Kidney epithelial cell (primary cell): ENCODE measurements at regions not wholly inside any gene's neighbourhood (a gene's known extent, or its start where the extent isn't known, plus 50 kb on each side); places are given as distances from the start of the nearest gene placed in this dataset.

Experiments used
- DNase-seq: peaks from one replicate; pipeline ENCODE4 v3.0.0-alpha.2; 2010; ENCODE audit warnings: low read depth
- H3K27me3 ChIP-seq: 2 replicates; pipeline ENCODE4 v1.6.0; 2011; ENCODE audit warnings: low read length; ENCODE audit not compliant: control insufficient read depth, insufficient read depth
- H3K36me3 ChIP-seq: 2 replicates; pipeline ENCODE4 v1.5.1; 2011; ENCODE audit warnings: low read length; ENCODE audit not compliant: control insufficient read depth, insufficient read depth
- H3K4me3 ChIP-seq: 2 replicates; pipeline ENCODE4 v1.5.1; 2011; ENCODE audit warnings: low read depth, mild to moderate bottlenecking, control low read depth, low read length
- TF ChIP-seq, protein P1 (sequence below): IDR thresholded peaks from 2 replicates; pipeline ENCODE4 v1.5.1; 2011; ENCODE audit warnings: mild to moderate bottlenecking, moderate library complexity, low read length, control low read depth, inconsistent platforms; ENCODE audit not compliant: insufficient read depth, poor library complexity, severe bottlenecking

DNA sequence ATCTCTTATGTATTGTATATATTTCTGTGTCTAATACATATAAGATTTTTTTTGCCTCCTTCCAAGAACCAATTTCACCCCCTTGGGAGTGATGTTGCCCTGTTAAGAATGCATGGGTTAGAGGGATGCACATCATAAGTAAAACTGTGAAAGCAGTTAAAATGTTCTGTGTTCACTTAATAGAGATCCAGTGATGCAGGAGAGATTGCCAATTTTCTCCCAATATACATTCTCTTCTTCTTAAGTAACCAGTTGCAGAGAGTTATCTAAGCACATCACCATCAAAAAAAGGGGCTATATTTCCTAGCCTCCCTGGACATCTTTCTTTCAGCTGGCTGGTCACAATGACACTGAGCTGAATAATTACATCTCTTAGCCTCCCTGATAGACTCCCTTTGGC lies 307.0 kb downstream of the OSTF1 start:
- Histone ChIP-seq H3K27me3 (no peaks in the 10 kb centered on the region), H3K36me3 (no peaks in the 10 kb centered on the region), H3K4me3 (no peak overlapping the region)
- TF ChIP-seq, protein P1, sequence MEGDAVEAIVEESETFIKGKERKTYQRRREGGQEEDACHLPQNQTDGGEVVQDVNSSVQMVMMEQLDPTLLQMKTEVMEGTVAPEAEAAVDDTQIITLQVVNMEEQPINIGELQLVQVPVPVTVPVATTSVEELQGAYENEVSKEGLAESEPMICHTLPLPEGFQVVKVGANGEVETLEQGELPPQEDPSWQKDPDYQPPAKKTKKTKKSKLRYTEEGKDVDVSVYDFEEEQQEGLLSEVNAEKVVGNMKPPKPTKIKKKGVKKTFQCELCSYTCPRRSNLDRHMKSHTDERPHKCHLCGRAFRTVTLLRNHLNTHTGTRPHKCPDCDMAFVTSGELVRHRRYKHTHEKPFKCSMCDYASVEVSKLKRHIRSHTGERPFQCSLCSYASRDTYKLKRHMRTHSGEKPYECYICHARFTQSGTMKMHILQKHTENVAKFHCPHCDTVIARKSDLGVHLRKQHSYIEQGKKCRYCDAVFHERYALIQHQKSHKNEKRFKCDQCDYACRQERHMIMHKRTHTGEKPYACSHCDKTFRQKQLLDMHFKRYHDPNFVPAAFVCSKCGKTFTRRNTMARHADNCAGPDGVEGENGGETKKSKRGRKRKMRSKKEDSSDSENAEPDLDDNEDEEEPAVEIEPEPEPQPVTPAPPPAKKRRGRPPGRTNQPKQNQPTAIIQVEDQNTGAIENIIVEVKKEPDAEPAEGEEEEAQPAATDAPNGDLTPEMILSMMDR = no peak
- no peak for DNase-seq

DNA sequence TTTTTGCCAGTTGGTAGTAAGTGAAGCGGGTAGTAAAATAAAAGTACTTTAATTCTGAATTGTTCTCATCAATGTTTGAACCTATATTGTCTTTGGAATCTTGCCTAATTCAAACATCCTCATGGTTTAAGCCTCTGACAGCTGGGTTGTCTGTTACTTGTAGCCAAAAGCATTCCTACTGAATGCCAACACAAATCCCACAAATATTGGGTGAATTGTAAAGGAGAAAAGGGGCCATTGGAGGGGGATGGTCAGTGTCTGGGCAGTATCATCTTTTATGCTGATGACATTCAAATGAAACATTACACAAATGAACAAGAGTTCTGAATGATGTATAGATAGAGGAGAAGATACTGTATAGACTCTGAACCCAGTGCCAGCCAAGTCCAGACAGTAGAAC lies 309.5 kb downstream of the OSTF1 start:
- no peak for DNase-seq
- Histone ChIP-seq H3K27me3 (no peaks in the 10 kb centered on the region), H3K4me3 (no peak overlapping the region), H3K36me3 (no peaks in the 10 kb centered on the region)
- TF ChIP-seq, protein P1 = no peak

DNA sequence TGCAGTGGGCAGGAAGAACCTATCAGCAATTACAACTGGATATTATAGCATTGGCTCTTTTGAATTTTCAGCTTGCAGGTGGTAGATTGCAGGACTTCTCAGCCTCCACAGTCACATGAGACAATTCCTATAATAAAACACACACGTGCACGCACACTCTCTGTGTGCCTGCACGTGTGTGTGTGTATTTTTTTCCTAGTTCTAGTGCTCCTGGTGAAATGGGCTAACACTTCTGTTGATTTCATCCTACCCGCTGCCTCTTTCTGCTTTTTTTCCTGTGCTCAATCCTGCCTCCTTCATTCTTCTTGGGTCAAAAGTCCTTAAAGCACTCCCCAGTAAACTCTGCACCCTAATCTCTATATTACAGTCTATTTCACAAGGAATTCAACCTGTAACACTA lies 320.1 kb downstream of the OSTF1 start:
- Histone ChIP-seq H3K27me3 (no peaks in the 10 kb centered on the region), H3K36me3 (no peaks in the 10 kb centered on the region), H3K4me3 (no peak overlapping the region)
- TF ChIP-seq, protein P1 = no peak
- DNase-seq = no peak

DNA sequence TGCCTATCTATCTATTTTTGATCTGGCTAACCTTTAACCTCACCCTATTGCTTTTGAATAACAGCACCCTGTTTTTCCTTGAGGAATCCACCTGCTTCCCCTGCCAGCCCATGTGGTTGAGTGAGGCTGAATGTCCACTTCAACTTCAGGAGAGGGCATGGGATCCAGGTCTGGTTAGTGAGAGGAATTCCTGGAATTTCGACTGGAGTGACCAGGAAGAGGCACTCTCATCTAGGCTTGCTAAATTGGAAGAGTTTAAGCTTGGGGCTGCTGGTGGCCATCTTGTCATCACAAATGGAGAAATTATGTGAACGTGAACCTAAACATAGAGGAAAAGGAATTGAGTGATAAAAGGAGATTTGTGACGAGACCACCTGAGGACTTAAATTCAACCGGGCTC lies 322.1 kb downstream of the OSTF1 start:
- Histone ChIP-seq H3K27me3 (no peaks in the 10 kb centered on the region), H3K4me3 (no peak overlapping the region), H3K36me3 (no peaks in the 10 kb centered on the region)
- DNase-seq = no peak
- TF ChIP-seq, protein P1 = no peak

DNA sequence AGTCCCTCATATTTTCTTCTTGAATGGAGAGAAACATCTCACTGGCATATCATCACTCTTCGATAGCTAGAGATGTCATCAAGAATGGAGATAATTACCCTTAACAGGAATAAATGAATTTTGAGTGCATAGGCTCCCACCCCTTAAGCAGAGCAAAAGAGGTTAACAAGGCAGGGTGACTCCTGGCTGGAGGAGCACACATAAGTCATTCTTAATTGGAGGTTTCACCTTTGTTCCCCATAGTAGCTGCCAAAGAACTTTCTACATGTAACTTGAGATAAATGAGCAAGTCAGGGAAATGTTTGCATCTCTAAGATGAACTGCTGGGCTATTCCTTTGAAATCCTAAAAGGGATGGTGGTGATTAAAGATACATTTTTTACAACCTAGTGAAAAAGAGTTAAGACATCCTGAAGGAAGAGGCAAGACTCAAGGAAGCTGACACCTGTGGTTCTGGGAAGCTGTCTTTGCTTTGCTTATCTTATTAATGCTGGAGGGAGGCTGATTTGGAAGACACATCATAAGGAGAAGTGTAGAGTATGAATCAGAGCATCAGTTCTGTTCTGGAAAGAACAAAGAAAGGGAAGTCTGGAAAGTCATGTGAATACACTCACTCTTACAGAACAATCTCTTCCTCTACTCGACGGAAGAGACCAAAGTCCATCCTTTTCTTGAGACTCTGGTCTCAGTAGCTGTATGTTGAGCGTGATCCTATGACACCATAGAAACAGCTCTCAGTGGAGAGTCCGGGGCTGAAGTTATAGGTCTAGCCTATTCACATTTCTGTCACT lies 326.3 kb downstream of the OSTF1 start:
- H3K4me3 ChIP-seq = no peak overlapping the region
- H3K36me3 ChIP-seq = no peaks in the 10 kb centered on the region
- no peaks in the 10 kb centered on the region for H3K27me3 ChIP-seq
- TF ChIP-seq, protein P1 = no peak
- DNase-seq = no peak

DNA sequence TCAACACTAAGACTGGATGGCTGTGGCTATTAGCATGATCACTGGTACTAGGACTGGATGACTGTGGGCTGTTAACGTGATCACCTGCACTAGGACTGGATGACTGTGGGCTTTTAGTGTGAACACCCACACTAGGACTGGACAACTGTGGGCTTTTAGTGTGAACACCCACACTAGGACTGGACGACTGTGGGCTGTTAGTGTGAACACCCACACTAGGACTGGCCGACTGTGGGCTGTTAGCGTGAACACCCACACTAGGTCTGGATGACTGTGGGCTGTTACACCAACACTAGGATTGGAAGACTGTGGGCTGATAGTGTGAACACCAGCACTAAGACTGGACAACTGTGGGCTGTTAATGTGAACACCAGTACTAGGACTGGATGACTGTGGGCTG lies 329.2 kb downstream of the OSTF1 start:
- Histone ChIP-seq H3K4me3 (no peak overlapping the region), H3K27me3 (no peaks in the 10 kb centered on the region), H3K36me3 (no peaks in the 10 kb centered on the region)
- no peak for DNase-seq
- TF ChIP-seq, protein P1 = no peak
